GM18867 (cell line): ENCODE measurements at regions not wholly inside any gene's neighbourhood (a gene's known extent, or its start where the extent isn't known, plus 50 kb on each side); places are given as distances from the start of the nearest gene placed in this dataset.

Experiments used
- ATAC-seq: cut with Tn5 transposase; IDR thresholded peaks from one replicate; pipeline ENCODE4 v1.9.1; 2021; ENCODE audit warnings: mild to moderate bottlenecking, moderate library complexity; ENCODE audit not compliant: unreplicated experiment

GRCh38 chr7:12456506-12456905, 52.8 kb upstream of the VWDE start:
- no peak for ATAC-seq

DNA sequence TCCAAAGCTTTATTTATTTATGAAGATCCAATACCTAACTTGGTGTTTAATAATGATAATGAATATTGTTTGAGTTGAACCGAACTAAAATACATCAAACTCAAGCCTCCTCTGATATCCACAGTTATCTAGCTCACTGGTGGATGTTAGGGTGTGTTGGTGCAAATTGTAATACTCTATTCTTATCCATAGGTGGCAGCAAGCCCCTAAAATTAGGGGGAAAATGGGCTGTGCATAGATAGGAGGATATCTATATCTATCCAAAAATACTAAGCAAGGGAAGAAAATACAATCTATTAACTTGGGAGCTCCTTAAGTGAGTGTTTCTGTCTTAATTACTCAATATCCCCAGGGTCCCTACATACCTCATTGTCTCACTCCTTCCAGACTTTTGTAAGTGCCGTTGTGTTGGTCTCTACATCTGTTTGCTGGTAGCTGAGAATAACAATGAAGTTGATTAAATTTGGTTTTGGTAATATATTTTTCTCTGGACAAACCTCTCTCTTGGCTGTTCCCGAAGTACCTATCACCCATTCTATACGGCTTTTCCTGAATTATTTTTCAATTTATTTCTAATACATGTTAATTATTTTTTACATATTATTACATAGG, 55.0 kb upstream of the VWDE start:
- peak; percentile 98 for ATAC-seq

GRCh38 chr7:12467837-12468236, 64.2 kb upstream of the VWDE start:
- ATAC-seq: no peak

DNA sequence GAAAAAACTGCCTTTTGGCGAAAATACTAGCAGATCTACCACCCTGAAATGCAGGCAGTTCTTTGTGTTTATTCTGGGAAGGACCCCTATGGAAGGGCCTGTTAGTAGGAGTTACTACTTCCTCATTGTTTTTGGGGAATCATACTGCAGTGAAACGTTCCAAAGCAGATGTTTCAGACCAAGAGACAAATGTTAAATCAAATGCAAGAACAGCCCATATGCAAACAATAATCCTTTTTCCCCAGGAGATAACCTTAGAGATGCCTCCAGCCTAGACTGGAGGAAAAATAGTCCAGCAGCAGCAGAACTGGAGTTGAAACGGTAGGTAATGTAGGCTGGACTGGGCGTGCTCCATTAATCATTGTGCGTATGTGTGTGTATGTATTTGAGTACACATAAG, 65.9 kb upstream of the VWDE start:
- no peak for ATAC-seq

- no peak for ATAC-seq
These were observed 67.3 kb upstream of the VWDE start for GRCh38 chr7:12470930-12471329.

GRCh38 chr7:12474035-12474434, 70.4 kb upstream of the VWDE start:
- ATAC-seq: no peak

DNA sequence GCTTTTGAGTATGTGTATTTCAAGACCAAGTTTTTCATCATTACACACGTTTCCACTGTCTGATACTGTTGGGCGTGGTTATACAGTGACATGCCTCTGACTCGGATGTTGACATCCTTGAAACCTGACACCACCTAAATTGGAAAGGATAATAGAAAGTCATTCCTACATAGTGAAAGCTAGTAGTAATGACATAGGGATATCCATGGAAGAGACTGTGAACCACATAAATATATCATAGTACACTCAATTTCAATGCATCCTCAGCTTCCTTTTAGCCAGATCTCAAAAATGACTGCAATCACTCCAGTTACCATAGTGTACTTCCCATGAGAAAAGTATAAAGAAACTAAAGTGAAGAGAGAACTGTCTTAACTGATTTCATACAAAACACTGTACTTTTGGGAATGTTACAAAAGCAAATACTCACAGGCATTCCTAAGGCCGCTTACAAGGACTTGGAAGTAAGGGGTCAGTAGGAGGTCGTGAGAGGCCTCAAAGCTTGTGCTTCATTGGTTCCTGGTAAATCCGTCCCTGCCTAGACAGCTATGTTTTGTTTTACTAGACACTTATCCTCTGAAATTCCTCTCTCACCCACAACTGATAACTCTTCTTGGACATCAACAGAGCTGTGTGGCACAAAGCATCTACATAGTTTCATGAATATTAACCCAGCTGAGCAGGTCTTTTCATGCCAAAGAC, 71.8 kb upstream of the VWDE start:
- no peak for ATAC-seq

GRCh38 chr7:12477620-12478019, 74.0 kb upstream of the VWDE start:
- no peak for ATAC-seq

DNA sequence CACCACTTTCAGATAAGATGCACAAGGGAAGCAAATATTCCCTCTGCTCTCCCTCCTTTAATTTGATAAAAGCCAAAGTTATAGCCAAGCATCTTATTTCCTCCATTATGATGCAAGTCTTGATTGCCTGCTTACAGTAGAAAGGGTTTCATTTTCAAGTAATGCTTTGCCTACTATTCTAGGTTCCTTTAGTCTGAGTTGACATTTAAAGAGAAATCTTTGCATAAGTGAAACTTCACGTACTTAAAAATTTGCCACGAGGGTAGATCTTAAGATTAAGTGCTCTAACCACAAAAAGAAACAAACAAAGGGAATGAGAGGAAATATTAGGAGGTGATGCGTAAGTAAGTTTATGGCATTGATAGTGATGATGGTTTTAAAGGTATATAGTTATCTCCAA, 78.1 kb upstream of the VWDE start:
- ATAC-seq: peak; percentile 95

DNA sequence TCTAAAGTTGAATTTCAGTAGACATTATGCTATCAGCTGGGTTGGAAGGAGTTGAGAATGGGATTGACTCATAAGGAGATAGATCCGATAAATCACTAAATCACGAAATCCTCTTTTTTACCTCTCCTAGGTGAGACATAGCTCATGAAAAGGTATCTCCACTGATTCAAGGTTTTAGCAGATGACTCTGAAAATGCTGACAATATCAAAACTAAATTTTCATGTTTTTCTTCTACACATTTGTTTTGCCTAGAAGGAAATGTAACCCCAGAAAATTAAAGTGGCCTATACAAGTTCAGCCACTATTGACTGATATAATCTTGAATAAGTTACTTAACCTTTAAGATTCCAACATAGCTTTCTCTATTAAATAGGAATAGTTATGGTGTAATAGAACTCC, 82.2 kb upstream of the VWDE start:
- ATAC-seq: no peak

- ATAC-seq: no peak
These were observed 82.2 kb upstream of the SCIN start for GRCh38 chr7:12488341-12488740.

- peak; percentile 89 for ATAC-seq
These were observed 80.3 kb upstream of the SCIN start for GRCh38 chr7:12490107-12490688.

DNA sequence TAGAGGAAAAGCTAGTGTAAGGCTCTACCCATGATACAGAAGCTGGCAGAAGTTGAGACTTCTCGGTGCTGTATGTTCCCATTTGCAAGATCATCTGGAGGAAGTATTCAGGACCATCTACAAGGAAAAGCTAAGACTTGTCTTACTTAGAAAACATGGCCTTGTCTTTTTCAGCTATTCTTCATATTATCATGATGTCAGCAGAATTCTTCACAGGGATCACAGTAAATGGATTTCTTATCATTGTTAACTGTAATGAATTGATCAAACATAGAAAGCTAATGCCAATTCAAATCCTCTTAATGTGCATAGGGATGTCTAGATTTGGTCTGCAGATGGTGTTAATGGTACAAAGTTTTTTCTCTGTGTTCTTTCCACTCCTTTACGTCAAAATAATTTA, 79.6 kb upstream of the SCIN start:
- no peak for ATAC-seq

DNA sequence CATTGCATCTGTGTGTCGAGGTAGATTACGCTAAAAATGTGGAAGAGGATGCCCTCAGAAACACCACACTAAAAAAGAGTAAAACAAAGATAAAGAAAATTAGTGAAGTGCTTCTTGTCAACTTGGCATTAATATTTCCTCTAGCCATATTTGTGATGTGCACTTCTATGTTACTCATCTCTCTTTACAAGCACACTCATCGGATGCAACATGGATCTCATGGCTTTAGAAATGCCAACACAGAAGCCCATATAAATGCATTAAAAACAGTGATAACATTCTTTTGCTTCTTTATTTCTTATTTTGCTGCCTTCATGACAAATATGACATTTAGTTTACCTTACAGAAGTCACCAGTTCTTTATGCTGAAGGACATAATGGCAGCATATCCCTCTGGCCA, 79.0 kb upstream of the SCIN start:
- ATAC-seq: no peak

GRCh38 chr7:12493407-12493806, 77.1 kb upstream of the SCIN start:
- no peak for ATAC-seq

DNA sequence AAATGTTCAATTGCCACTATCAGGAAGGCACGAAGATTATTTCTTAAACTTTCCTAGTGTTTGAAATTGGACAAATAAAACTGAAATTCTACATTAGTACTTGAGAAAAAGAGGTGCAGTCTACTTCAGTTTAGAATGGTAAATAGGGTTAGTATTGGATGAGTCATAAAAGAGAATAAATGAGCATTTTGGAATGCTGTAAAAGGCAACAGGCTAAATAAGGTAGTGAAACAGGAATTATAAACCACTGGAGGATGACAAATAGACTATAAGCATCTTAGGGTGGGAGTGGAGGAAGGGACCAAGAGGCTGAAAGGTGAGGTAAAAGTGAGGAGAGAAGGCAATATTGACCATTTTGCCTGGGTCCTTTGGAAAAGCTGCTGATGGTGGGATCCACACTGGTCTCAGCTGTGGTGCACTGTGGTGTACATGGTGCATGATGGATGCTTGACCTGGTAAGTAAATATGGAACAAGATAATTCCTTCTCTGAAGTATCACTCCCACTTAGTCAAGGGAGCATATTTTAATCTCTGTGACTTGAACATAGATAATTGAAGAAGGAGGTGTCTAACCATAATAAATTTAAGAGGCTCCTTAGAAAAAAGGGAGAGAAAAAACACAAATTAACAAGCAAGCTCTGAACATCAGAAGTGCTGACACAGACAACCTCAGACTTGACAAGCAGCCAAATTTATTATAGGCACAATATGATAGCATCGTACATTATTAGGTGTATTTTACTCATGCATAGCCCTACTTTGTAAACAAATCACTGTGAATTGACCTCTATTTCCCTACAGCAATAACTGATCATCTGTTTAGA, 76.4 kb upstream of the SCIN start:
- ATAC-seq: no peak

GRCh38 chr7:12494687-12495024, 75.9 kb upstream of the SCIN start:
- no peak for ATAC-seq

DNA sequence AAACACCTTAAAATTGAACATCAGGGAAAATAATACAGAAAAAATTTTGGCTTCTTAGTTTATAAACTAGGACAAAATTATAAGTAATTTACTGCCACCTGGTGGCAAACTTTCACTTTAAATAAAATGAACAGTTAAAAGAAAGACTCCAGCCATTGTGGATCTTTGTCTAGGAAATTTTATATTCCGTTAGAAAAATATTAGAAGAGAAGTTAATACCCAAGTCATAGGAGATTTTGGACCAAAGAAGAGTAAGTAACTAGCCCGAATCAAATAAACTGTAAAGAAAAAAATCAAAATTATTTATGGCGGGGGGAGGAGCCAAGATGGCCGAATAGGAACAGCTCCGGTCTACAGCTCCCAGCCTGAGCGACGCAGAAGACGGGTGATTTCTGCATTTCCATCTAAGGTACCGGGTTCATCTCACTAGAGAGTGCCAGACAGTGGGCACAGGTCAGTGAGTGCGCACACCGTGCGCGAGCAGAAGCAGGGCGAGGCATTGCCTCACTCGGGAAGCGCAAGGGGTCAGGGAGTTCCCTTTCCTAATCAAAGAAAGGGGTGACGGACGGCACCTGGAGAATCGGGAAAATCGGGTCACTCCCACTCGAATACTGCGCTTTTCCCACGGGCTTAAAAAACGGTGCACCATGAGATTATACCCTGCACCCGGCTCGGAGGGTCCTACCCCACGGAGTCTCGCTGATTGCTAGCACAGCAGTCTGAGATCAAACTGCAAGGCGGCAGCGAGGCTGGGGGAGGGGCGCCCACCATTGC, 73.4 kb upstream of the SCIN start:
- ATAC-seq: peak; percentile 56

- ATAC-seq: peak; percentile 92
These were observed 66.4 kb upstream of the SCIN start for GRCh38 chr7:12504149-12504548.

- ATAC-seq: no peak
These were observed 62.5 kb upstream of the SCIN start for GRCh38 chr7:12508005-12508404.

DNA sequence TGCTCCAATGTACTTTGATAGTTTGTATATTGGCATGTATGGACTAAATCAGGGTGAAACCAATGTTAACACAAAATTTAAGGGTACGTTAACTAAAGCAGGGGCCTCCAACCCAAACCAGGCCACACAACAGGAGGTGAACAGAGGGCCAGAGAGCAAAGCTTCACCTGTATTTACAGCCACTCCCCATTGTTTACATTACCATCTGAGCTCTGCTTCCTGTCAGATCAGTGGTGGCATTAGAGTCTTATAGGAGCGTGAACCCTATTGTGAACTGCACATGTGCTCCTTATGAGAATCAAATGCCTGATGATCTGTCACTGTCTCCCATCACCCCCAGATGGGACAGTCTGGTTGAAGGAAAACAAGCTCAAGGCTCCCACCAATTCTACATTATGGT, 62.0 kb upstream of the SCIN start:
- ATAC-seq: no peak
